Endothelial cell of umbilical vein (primary cell): ENCODE measurements at regions not wholly inside any gene's neighbourhood (a gene's known extent, or its start where the extent isn't known, plus 50 kb on each side); places are given as distances from the start of the nearest gene placed in this dataset.

ENCODE experiments used
- BruUV-seq: library from RNA; stranded (reverse); fragments of 400-500 nt; replicated peaks from 2 replicates; lab custom pipeline; 2021; lab: Mats Ljungman, UMichigan
- CTCF ChIA-PET: fragments of 300-600, 350-600 bp; sonication (Branson Sonifier 250); formaldehyde crosslinking; loops from one replicate; lab custom pipeline; 2021; ENCODE audit warnings: antibody characterized with exemption, inconsistent platforms; lab: Charles Lee
- POLR2A ChIA-PET: fragments of 300-600, 350-600 bp; sonication (Branson Sonifier 250); formaldehyde crosslinking; loops from one replicate; lab custom pipeline; 2021; ENCODE audit warnings: antibody characterized with exemption, inconsistent platforms; lab: Charles Lee
- DNase-seq: peaks from one replicate; pipeline ENCODE4 v3.0.0-alpha.2; 2011; ENCODE audit warnings: low read depth, low spot score
- FAIRE-seq: peaks from 2 replicates; lab custom pipeline; 2011; peaks lifted over from hg19 to GRCh38; lab: Jason Lieb, UNC
- H2AFZ ChIP-seq: 2 replicates; pipeline ENCODE4 v1.6.0; 2012; ENCODE audit warnings: low read depth, low read length, control low read depth, inconsistent platforms
- H3K27ac ChIP-seq: 2 replicates; pipeline ENCODE4 v1.5.1; 2011; ENCODE audit warnings: low read depth, mild to moderate bottlenecking, control low read depth, low read length, moderate library complexity; ENCODE audit not compliant: insufficient read depth
- H3K27me3 ChIP-seq, 2 experiments: 2 replicates each; pipeline versions ENCODE4 v1.6.0 to v1.6.1; 2011; ENCODE audit warnings: low read length in 2 of 2, mixed read lengths in 1 of 2; ENCODE audit not compliant: control insufficient read depth in 2 of 2, insufficient read depth in 2 of 2
- H3K36me3 ChIP-seq, 2 experiments: 2 replicates in 1 of 2; 3 replicates in 1 of 2; pipeline ENCODE4 v1.5.1; 2011; ENCODE audit warnings: low read length in 2 of 2, mild to moderate bottlenecking in 1 of 2, moderate library complexity in 1 of 2; ENCODE audit not compliant: control insufficient read depth in 2 of 2, insufficient read depth in 2 of 2; ENCODE audit errors: extremely low read depth in 1 of 2
- H3K4me1 ChIP-seq: 3 replicates; pipeline ENCODE4 v1.5.1; 2011; ENCODE audit warnings: mild to moderate bottlenecking, low read length; ENCODE audit not compliant: control insufficient read depth, insufficient read depth; ENCODE audit errors: extremely low read depth
- H3K4me2 ChIP-seq: 2 replicates; pipeline ENCODE4 v1.6.1; 2011; ENCODE audit warnings: low read length, control low read depth, mixed read lengths; ENCODE audit not compliant: insufficient read depth
- H3K4me3 ChIP-seq, 3 experiments: fragments of 200-600 bp in 1 of 3; sonication (generic), shearing (Covaris generic) in 1 of 3; replicated peaks in 1 of 3; 2 replicates each; pipeline ENCODE4 v1.5.1; 2011 to 2016; ENCODE audit warnings: control low read depth in 3 of 3, low read length in 3 of 3, mild to moderate bottlenecking in 2 of 3, inconsistent platforms in 1 of 3, low read depth in 1 of 3, moderate library complexity in 1 of 3; ENCODE audit not compliant: insufficient read depth in 1 of 3
- H3K79me2 ChIP-seq: 2 replicates; pipeline ENCODE4 v1.6.0; 2012; ENCODE audit warnings: low read length, inconsistent platforms; ENCODE audit not compliant: control insufficient read depth, insufficient read depth
- H3K9ac ChIP-seq: replicated peaks from 2 replicates; pipeline ENCODE3; 2011; ENCODE audit warnings: low read length, control low read depth; ENCODE audit not compliant: insufficient read depth; ENCODE audit errors: extremely low read depth
- H3K9me1 ChIP-seq: replicated peaks from 3 replicates; pipeline ENCODE4 v1.6.0; 2011; ENCODE audit warnings: mild to moderate bottlenecking, low read length; ENCODE audit not compliant: control insufficient read depth, insufficient read depth; ENCODE audit errors: extremely low read depth
- H3K9me3 ChIP-seq: replicated peaks from 2 replicates; pipeline ENCODE4 v1.5.1; 2012; ENCODE audit warnings: low read length, inconsistent platforms; ENCODE audit not compliant: control insufficient read depth, insufficient read depth
- H4K20me1 ChIP-seq: replicated peaks from 2 replicates; pipeline ENCODE3; 2011; ENCODE audit warnings: mild to moderate bottlenecking, low read length; ENCODE audit not compliant: control insufficient read depth, insufficient read depth; ENCODE audit errors: extremely low read depth
- CTCF ChIP-seq, 2 donors: IDR thresholded peaks; 1 replicate in 1 of 2; 2 replicates in 1 of 2; pipeline ENCODE4 v1.5.1; 2011; ENCODE audit warnings: low read length in 2 of 2, mild to moderate bottlenecking in 2 of 2, moderate library complexity in 2 of 2, control low read depth in 1 of 2, inconsistent platforms in 1 of 2, low read depth in 1 of 2; ENCODE audit not compliant: insufficient read depth in 1 of 2; ENCODE audit errors: extremely low read depth in 1 of 2
- EZH2 ChIP-seq: IDR thresholded peaks from 2 replicates; pipeline ENCODE4 v1.6.1; 2012; ENCODE audit warnings: borderline replicate concordance, low read depth, mild to moderate bottlenecking, moderate library complexity, low read length, inconsistent platforms; ENCODE audit not compliant: severe bottlenecking
- FOS ChIP-seq: IDR thresholded peaks from 2 replicates; pipeline ENCODE4 v1.6.1; 2011; ENCODE audit warnings: mild to moderate bottlenecking, low read length, moderate library complexity, borderline replicate concordance; ENCODE audit not compliant: insufficient read depth
- GATA2 ChIP-seq: IDR thresholded peaks from 2 replicates; pipeline ENCODE4 v1.7.0; 2011; ENCODE audit warnings: low read depth, mild to moderate bottlenecking, moderate library complexity, mixed read lengths, low read length; ENCODE audit not compliant: insufficient read length, insufficient read depth
- JUN ChIP-seq: IDR thresholded peaks from 2 replicates; pipeline ENCODE4 v1.6.1; 2011; ENCODE audit warnings: borderline replicate concordance, low read depth; ENCODE audit not compliant: insufficient read length, insufficient read depth
- MAX ChIP-seq: IDR thresholded peaks from 2 replicates; pipeline ENCODE4 v1.6.1; 2011; ENCODE audit not compliant: insufficient read depth, insufficient read length
- MYC ChIP-seq: IDR thresholded peaks from one replicate; pipeline ENCODE4 v1.6.1; 2011; ENCODE audit warnings: mild to moderate bottlenecking, low read depth, low read length
- POLR2A ChIP-seq: IDR thresholded peaks from 2 replicates; pipeline ENCODE4 v1.6.1; 2012; ENCODE audit warnings: low read depth, mild to moderate bottlenecking, control low read depth, low read length
- POLR2AphosphoS5 ChIP-seq: IDR thresholded peaks from 2 replicates; pipeline ENCODE4 v1.6.1; 2012; ENCODE audit warnings: low read depth, mild to moderate bottlenecking, control low read depth, low read length, moderate library complexity; ENCODE audit not compliant: insufficient read depth
- dilution Hi-C: fragments of 300-500 bp; cut with MboI; formaldehyde crosslinking; loops from one replicate; pipeline ENCODE4 v1.15.0; 2019; ENCODE audit warnings: low sequenced_read_pairs; ENCODE audit not compliant: extremely low pct_ligation_motif_present
- intact Hi-C: fragments of 100-400 bp; cut with micrococcal nuclease; formaldehyde crosslinking; loops from one replicate; pipeline ENCODE4 v1.10.0; 2022

DNA sequence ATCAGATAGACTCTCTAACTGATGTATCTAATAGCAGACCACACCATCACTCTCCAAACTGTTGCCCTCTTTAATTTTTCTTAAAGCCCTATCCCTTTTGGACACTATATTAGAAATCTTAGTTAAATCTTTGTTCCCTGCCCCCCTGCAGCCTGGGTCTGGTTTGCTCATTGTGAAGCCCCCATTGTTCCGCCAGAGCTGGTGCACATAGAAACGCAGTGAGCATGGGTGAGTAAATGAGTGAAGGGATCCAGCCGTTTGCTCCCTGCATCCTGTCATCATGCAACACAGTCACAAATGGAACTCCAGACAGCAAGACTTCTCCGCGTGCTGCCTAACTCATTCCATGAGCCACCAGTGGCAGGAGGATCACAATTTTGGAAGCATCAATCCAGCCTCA, 402.5 kb downstream of the PREX1 start:
- no peak overlapping the region for H3K27ac ChIP-seq
- no peak overlapping the region for H3K9ac ChIP-seq
- no peak overlapping the region for H3K4me2 ChIP-seq
- DNase-seq, result no peak
- no peaks in the 10 kb centered on the region for H3K4me1 ChIP-seq
- no peaks in the 10 kb centered on the region for H3K27me3 ChIP-seq
- intact Hi-C loops (no loop called here), dilution Hi-C loops (no loop called here)
- BruUV-seq, result no TSS peak
- H3K79me2 ChIP-seq, result no peaks in the 10 kb centered on the region
- no peaks in the 10 kb centered on the region for H3K9me1 ChIP-seq
- H3K4me3 ChIP-seq, result no peak overlapping the region
- TF ChIP-seq POLR2AphosphoS5 (no peak), CTCF (IDR thresholded peaks at IDR 0.05; ENCODE audit: extremely low read depth in 1 of 2, insufficient read depth in 1 of 2, low read depth in 1 of 2, low read length in 2 of 2) (no peak), POLR2A (no peak), GATA2 (no peak), FOS (no peak), MAX (no peak), MYC (no peak), EZH2 (no peak), JUN (no peak)
- no peak for FAIRE-seq
- ChIA-PET POLR2A (no interaction called here), CTCF (no interaction called here)
- H3K36me3 ChIP-seq, result no peaks in the 10 kb centered on the region
- H2AFZ ChIP-seq, result no peak overlapping the region
- H4K20me1 ChIP-seq, result no peaks in the 10 kb centered on the region
- no peaks in the 10 kb centered on the region for H3K9me3 ChIP-seq
